Central memory CD8-positive, alpha-beta T cell (primary cell): ENCODE measurements at regions not wholly inside any gene's neighbourhood (a gene's known extent, or its start where the extent isn't known, plus 50 kb on each side); places are given as distances from the start of the nearest gene placed in this dataset.

Source experiments
- ATAC-seq: fragments of 150-1000 bp; cut with Tn5 transposase; replicated peaks from 2 replicates; pipeline ENCODE4 v1.10.0; 2022; ENCODE audit warnings: mild to moderate bottlenecking, moderate FRiP score, moderate number of reproducible peaks; ENCODE audit not compliant: poor library complexity, severe bottlenecking; ENCODE audit errors: extremely low read depth
- DNase-seq, 2 donors: peaks; one replicate each; pipeline ENCODE4 v3.0.0; 2021; ENCODE audit warnings: low spot score in 2 of 2
- H3K27ac Mint-ChIP-seq: one replicate; pipeline ENCODE4 v1.8.0; 2022; ENCODE audit warnings: low read depth, mild to moderate bottlenecking, moderate library complexity, mixed read lengths
- H3K27me3 Mint-ChIP-seq: one replicate; pipeline ENCODE4 v1.8.0; 2022; ENCODE audit warnings: mixed read lengths
- H3K36me3 Mint-ChIP-seq: one replicate; pipeline ENCODE4 v1.8.0; 2022; ENCODE audit warnings: mild to moderate bottlenecking, moderate library complexity, mixed read lengths; ENCODE audit not compliant: insufficient read depth
- H3K4me1 Mint-ChIP-seq: one replicate; pipeline ENCODE4 v1.8.0; 2022; ENCODE audit warnings: mixed read lengths
- H3K4me3 Mint-ChIP-seq: one replicate; pipeline ENCODE4 v1.8.0; 2022; ENCODE audit warnings: mild to moderate bottlenecking, moderate library complexity, mixed read lengths
- H3K9me3 Mint-ChIP-seq: one replicate; pipeline ENCODE4 v1.8.0; 2022; ENCODE audit warnings: mixed read lengths

GRCh38 chr7:47636433-47637175 is 54.7 kb upstream of the TNS3 start:
- Mint-ChIP-seq H3K9me3 (no peaks in the 10 kb centered on the region), H3K27me3 (no peaks in the 10 kb centered on the region), H3K4me1 (no peaks in the 10 kb centered on the region), H3K27ac (no peak overlapping the region), H3K4me3 (no peak overlapping the region), H3K36me3 (no peaks in the 10 kb centered on the region)
- no peak for DNase-seq
- ATAC-seq = no peak

- Mint-ChIP-seq H3K4me3 (no peak overlapping the region), H3K27ac (no peak overlapping the region), H3K27me3 (no peaks in the 10 kb centered on the region), H3K9me3 (no peaks in the 10 kb centered on the region), H3K36me3 (no peaks in the 10 kb centered on the region), H3K4me1 (no peaks in the 10 kb centered on the region)
- ATAC-seq = no peak
- DNase-seq = no peak
Measured at GRCh38 chr7:47636081-47636432, 54.1 kb upstream of the TNS3 start.

GRCh38 chr7:47635091-47636080 is 53.5 kb upstream of the TNS3 start:
- Mint-ChIP-seq H3K27me3 (no peaks in the 10 kb centered on the region), H3K27ac (no peak overlapping the region), H3K36me3 (no peaks in the 10 kb centered on the region), H3K9me3 (no peaks in the 10 kb centered on the region), H3K4me1 (no peaks in the 10 kb centered on the region), H3K4me3 (no peak overlapping the region)
- ATAC-seq = no peak
- DNase-seq = no peak

GRCh38 chr7:47634273-47634672 is 52.4 kb upstream of the TNS3 start:
- Mint-ChIP-seq H3K27ac (no peak overlapping the region), H3K9me3 (no peaks in the 10 kb centered on the region), H3K4me1 (no peaks in the 10 kb centered on the region), H3K36me3 (no peaks in the 10 kb centered on the region), H3K27me3 (no peaks in the 10 kb centered on the region), H3K4me3 (no peak overlapping the region)
- DNase-seq (no peak), ATAC-seq (no peak)

GRCh38 chr7:47633134-47633533 is 51.2 kb upstream of the TNS3 start:
- no peak for DNase-seq
- Mint-ChIP-seq H3K27me3 (no peaks in the 10 kb centered on the region), H3K4me1 (no peaks in the 10 kb centered on the region), H3K4me3 (no peak overlapping the region), H3K9me3 (no peaks in the 10 kb centered on the region), H3K27ac (no peak overlapping the region), H3K36me3 (no peaks in the 10 kb centered on the region)
- no peak for ATAC-seq
